ENCODE measurements at regions not wholly inside any gene's neighbourhood (a gene's known extent, or its start where the extent isn't known, plus 50 kb on each side); places are given as distances from the start of the nearest gene placed in this dataset.

DNA sequence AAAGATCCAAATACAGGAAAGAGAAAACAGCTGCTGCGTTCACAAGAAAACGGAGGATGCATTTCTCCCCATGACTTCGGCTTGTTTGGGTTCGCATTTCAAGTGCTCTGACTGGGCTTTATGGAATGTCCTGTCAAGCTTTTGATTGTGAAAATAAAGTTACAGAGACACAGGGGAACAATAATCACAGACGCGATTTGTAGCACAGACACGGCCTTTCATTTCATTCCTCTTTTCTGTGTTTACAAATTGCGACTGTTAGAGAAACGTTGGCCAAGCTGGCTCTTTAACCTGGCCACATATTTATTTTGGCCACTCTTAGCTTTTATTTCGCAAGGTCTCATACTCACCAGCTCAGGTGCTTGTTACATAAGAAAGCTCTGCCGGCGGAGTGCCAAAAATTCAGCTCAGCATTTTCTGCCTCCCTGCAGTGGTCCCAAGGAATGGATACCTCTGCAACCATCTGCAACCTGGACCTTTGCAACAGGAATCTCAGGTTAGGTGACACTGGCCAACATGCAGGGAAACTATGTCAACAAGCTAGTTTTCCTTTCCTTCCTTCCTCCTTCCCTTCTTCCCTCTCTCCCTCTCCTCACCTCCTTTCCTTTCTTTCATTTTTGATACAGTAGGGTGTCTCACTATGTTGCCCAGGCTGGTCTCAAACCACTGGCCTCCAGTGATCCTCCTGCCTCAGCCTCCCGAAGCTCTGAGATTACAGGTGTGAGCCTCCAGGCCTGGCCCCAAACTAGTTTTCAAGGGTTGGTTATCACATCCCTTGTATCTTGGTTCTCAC is 58.2 kb upstream of the SLC45A1 start (continued):
- no peak for TF ChIP-seq ZFY (CRISPR knock-in tag; IDR thresholded peaks at IDR 0.05)
- TF ChIP-seq PITX1 (CRISPR knock-in tag; IDR thresholded peaks at IDR 0.05), result peak; percentile 13; the same call in 1 of the 2 replicates
- peak; percentile 63 for TF ChIP-seq HNF4A (CRISPR knock-in tag; IDR thresholded peaks at IDR 0.05)
- no peak for TF ChIP-seq ZNF570 (CRISPR knock-in tag; IDR thresholded peaks at IDR 0.05; ENCODE audit: borderline replicate concordance)
- no peak for TF ChIP-seq KLF16 (CRISPR knock-in tag; IDR thresholded peaks at IDR 0.05)
- peak; percentile 60; the same call in 1 of the 2 replicates for TF ChIP-seq SOX13 (IDR thresholded peaks at IDR 0.05)
- TF ChIP-seq SOX13 (CRISPR knock-in tag; conservative IDR thresholded peaks at IDR 0.05 in 1 of 2, IDR thresholded peaks at IDR 0.05 in 1 of 2), result peak in 1 of 2 experiments; percentile 72; a peak in 2 of 4 replicates
- peak; percentile 16; the same call in 1 of the 2 replicates for TF ChIP-seq MEF2D (CRISPR knock-in tag; IDR thresholded peaks at IDR 0.05)
- no peak for TF ChIP-seq FOXA1 (IDR thresholded peaks at IDR 0.05)
- TF ChIP-seq FOXA1 (CRISPR knock-in tag; IDR thresholded peaks at IDR 0.05), result peak; percentile 79
- TF ChIP-seq MAFF (IDR thresholded peaks at IDR 0.05; ENCODE audit: low read depth, low read length), result peak; percentile 79
- no peak for TF ChIP-seq CBX2 (IDR thresholded peaks at IDR 0.05; ENCODE audit: low read depth, low read length)
- TF ChIP-seq CBX2 (CRISPR knock-in tag; IDR thresholded peaks at IDR 0.05; ENCODE audit: low read depth), result no peak
- no peak for TF ChIP-seq ZNF136 (CRISPR knock-in tag; IDR thresholded peaks at IDR 0.05; ENCODE audit: low read depth)
- TF ChIP-seq CBX5 (CRISPR knock-in tag; IDR thresholded peaks at IDR 0.05; ENCODE audit: borderline replicate concordance), result peak; percentile 64; the same call in 1 of the 2 replicates
- TF ChIP-seq, protein P1, sequence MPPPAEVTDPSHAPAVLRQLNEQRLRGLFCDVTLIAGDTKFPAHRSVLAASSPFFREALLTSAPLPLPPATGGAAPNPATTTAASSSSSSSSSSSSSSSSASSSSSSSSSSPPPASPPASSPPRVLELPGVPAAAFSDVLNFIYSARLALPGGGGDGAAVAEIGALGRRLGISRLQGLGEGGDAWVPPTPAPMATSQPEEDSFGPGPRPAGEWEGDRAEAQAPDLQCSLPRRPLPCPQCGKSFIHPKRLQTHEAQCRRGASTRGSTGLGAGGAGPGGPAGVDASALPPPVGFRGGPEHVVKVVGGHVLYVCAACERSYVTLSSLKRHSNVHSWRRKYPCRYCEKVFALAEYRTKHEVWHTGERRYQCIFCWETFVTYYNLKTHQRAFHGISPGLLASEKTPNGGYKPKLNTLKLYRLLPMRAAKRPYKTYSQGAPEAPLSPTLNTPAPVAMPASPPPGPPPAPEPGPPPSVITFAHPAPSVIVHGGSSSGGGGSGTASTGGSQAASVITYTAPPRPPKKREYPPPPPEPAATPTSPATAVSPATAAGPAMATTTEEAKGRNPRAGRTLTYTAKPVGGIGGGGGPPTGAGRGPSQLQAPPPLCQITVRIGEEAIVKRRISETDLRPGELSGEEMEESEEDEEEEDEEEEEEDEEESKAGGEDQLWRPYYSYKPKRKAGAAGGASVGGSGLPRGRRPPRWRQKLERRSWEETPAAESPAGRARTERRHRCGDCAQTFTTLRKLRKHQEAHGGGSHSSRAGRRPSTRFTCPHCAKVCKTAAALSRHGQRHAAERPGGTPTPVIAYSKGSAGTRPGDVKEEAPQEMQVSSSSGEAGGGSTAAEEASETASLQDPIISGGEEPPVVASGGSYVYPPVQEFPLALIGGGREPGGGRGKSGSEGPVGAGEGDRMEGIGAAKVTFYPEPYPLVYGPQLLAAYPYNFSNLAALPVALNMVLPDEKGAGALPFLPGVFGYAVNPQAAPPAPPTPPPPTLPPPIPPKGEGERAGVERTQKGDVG (CRISPR knock-in tag; IDR thresholded peaks at IDR 0.05; ENCODE audit: borderline replicate concordance), result no peak; the same call in 1 of the 2 replicates
- TF ChIP-seq ZNF234 (CRISPR knock-in tag; conservative IDR thresholded peaks at IDR 0.05), result no peak
- TF ChIP-seq FOXO1 (CRISPR knock-in tag; IDR thresholded peaks at IDR 0.05), result peak; percentile 69
- TF ChIP-seq, protein P2, sequence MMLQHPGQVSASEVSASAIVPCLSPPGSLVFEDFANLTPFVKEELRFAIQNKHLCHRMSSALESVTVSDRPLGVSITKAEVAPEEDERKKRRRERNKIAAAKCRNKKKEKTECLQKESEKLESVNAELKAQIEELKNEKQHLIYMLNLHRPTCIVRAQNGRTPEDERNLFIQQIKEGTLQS (CRISPR knock-in tag; IDR thresholded peaks at IDR 0.05), result 0 out of 2 replicates have a peak, but pooled peaks have one; percentile 46
- TF ChIP-seq, protein P3, sequence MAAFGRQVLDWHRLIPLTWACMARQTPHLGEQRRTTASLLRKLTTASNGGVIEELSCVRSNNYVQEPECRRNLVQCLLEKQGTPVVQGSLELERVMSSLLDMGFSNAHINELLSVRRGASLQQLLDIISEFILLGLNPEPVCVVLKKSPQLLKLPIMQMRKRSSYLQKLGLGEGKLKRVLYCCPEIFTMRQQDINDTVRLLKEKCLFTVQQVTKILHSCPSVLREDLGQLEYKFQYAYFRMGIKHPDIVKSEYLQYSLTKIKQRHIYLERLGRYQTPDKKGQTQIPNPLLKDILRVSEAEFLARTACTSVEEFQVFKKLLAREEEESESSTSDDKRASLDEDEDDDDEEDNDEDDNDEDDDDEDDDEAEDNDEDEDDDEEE (CRISPR knock-in tag; IDR thresholded peaks at IDR 0.05), result no peak
- TF ChIP-seq POLR2A (IDR thresholded peaks at IDR 0.05; ENCODE audit: insufficient read depth in 1 of 2, low read depth in 2 of 2, low read length in 2 of 2), result no peak
- TF ChIP-seq, protein P4, sequence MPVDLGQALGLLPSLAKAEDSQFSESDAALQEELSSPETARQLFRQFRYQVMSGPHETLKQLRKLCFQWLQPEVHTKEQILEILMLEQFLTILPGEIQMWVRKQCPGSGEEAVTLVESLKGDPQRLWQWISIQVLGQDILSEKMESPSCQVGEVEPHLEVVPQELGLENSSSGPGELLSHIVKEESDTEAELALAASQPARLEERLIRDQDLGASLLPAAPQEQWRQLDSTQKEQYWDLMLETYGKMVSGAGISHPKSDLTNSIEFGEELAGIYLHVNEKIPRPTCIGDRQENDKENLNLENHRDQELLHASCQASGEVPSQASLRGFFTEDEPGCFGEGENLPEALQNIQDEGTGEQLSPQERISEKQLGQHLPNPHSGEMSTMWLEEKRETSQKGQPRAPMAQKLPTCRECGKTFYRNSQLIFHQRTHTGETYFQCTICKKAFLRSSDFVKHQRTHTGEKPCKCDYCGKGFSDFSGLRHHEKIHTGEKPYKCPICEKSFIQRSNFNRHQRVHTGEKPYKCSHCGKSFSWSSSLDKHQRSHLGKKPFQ (CRISPR knock-in tag; IDR thresholded peaks at IDR 0.05; ENCODE audit: insufficient replicate concordance), result peak; percentile 33
- peak; percentile 15; the same call in 1 of the 2 replicates for TF ChIP-seq ZNF232 (CRISPR knock-in tag; IDR thresholded peaks at IDR 0.05; ENCODE audit: borderline replicate concordance)
- no peak for TF ChIP-seq ZZZ3 (CRISPR knock-in tag; IDR thresholded peaks at IDR 0.05; ENCODE audit: borderline replicate concordance)
- TF ChIP-seq AGO2 (optimal IDR thresholded peaks at IDR 0.05; ENCODE audit: low read depth, low read length), result no peak
- TF ChIP-seq CEBPB (IDR thresholded peaks at IDR 0.05; ENCODE audit: borderline replicate concordance, low read depth, low read length), result peak; percentile 91
